NCI-H1048 (cell line): ENCODE measurements at regions not wholly inside any gene's neighbourhood (a gene's known extent, or its start where the extent isn't known, plus 50 kb on each side); places are given as distances from the start of the nearest gene placed in this dataset.
A peak's percentile ranks its signal among the peaks of the same experiment; 100 is the strongest.
"Not testable (repeated sequence)": the region's sequence is repeated elsewhere in the genome, so short reads cannot be mapped to it uniquely, and the experiment has no call there.

Experiments
- DNase-seq: peaks from one replicate; lab custom pipeline; 2025; lab: John Stamatoyannopoulos, UW

- no peak for DNase-seq
These were observed 447.0 kb upstream of the ID2 start for GRCh38 chr2:8234757-8235374.

DNA sequence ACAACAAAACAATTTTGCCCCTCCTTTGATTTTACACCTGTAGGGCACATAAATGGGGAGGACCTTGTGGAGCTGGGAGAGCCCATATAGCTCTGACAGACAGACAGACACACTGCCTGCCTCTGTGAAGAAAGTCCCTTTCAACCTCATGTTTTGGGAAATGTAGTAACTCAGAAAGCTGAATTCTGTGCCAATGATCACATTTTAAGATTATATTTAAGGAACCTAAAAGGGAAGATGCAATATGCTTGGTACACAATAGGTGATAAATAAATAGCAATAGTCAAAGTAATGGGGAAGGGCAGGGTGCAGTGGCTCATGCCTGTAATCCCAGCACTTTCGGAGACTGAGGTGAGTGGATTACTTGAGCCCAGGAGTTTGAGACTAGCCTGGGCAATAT is 446.4 kb upstream of the ID2 start:
- no peak for DNase-seq

DNA sequence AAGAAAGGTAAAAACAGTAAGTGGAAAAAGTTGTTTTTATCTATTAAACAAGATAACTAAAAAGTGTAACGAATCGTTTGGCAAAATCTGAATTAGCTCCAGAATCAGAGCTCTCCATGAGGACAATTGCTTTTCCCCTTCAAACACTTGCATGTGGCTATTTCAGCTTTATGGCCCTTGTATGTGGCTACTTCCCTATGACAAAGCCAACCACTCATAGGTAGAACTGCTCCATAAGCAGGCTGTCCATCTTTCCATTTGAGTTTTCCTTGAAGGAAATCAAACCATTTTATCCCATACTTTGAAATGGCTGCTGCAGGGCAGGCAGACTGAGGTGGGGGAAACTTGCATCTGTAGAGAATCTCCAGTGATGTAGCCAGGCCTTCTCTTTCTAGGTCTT is 445.5 kb upstream of the ID2 start:
- no peak for DNase-seq

DNA sequence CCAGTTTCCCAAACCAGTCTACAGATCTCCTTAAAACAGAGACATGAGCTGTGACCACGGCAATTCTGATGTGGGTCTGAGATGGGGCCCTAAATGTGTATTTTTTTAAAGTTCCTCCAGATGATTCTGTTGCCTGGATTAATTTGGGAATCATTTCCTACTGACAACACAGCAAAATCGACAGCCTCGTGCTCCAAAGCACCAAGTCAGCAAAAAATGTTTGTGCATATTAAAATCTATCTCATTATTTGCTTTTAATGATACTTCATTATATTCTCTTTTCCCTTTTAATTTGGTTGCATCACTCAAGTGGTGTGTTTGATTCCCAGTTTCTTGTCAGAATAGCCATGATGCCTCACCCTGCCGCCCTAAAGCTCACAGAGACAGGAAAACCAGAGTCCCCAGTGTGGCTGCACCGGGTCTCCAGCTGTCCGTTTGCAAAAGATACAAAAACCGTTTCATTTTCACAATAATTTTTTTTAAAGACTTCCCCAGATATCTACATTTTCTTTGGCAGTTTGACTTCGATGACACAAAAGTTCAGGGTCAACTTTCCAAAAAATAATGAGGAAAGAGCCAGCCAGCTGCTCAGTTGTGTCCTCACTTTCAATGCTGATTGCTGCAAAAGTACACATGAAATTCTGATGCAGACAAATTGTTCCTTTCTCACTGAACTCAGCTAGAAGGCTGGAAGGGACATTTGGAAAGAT is 443.2 kb upstream of the ID2 start:
- DNase-seq: no peak

DNA sequence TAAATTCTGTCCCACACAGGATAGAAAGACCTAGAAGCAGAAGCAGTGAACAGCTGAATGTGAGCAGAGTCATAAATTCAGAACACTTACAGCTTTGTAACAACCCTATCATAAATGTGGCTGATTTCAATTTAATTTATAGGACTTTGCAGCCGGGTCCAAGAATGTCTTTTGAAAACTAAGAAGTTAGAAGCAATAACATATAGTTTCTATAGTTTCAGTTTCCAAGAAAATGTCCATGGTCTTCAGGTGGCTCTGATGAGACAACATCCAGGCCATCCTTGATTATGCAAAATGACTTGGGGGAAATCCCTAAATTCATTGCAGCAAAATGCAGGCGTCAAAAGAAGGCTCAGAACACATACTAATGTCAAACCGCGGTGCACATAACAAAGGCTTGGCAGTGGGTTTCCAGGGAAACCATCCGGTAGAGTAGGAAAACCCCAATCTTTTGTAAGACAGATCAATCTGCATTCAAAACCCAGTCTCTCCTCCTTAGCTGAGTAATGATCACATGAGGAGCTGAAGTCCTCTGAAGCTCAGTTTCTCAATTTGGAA is 442.2 kb upstream of the ID2 start:
- DNase-seq: no peak

DNA sequence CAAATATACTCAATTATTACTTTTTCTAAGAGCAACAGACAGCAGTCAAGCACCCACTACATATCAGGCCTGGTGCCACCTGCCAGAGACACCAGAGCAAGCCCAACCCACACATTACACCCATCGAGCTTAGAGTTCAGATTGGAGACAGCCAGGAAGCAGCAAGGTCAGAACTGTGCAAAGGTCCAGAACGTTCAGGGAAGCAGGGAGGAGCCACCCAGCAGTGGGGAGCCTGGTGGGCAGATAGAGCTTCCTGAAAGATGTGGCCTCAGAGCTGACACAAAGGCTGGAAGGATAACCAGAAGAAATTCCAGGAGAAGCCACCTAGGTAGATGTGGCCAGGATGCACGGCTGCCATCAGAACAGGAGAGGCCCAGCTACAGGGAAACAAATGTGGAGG is 440.5 kb upstream of the ID2 start:
- no peak for DNase-seq

DNA sequence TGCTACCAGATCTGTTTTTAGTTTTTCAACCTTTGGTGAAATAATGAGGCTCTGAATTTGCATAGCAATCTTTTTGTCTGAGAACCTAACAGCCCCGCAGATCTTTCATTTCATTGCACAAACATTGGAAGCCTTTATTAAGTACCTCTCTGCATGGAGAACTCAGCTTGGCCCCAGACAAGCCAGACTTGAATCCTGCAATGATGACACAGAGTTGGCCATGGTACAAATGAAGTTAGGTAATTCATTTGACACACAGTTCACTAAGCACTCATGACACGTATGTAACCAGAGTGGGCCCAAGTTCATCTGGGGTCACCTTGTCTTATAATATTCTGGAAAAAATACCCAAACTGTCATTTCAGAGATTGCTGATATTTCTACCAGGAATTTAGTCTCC is 439.1 kb upstream of the ID2 start:
- peak; percentile 14 for DNase-seq

- DNase-seq: no peak
These were observed 438.0 kb upstream of the ID2 start for GRCh38 chr2:8243748-8244400.

DNA sequence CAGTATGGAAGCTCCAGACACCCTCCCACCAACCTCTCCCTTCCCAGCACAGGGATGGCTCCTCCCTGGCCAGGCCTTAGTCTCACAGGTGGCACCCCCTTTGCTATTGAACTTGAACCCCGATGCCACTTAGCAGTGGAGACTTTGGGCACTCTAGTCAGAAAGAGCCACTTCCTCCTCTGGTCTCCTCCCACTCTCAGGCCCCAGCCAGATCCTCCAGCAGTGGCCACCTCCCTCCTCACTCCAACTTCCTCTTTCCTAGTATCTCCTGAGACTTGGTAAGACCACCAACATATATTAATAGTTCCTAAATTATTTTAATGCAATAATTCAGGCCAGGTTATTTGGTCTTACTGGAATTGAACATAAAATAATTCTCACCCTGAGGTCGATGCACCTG is 437.2 kb upstream of the ID2 start:
- no peak for DNase-seq

DNA sequence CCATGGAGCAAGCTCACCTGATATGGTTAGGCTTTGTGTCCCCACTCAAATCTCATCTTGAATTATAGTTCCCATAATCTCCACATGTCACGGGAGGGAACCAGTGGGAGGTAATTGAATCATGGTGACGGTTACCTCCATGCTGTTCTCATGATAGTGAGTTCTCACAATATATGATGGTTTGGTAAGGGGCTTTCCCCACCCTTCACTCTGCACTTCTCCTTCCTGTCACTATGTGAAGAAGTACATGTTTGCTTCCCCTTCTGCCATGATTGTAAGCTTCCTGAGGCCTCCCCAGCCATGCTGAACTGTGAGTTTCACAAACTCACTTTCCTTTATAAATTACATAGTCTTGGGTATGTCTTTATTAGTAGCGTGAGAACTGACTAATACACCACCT is 435.7 kb upstream of the ID2 start:
- DNase-seq: no peak

DNA sequence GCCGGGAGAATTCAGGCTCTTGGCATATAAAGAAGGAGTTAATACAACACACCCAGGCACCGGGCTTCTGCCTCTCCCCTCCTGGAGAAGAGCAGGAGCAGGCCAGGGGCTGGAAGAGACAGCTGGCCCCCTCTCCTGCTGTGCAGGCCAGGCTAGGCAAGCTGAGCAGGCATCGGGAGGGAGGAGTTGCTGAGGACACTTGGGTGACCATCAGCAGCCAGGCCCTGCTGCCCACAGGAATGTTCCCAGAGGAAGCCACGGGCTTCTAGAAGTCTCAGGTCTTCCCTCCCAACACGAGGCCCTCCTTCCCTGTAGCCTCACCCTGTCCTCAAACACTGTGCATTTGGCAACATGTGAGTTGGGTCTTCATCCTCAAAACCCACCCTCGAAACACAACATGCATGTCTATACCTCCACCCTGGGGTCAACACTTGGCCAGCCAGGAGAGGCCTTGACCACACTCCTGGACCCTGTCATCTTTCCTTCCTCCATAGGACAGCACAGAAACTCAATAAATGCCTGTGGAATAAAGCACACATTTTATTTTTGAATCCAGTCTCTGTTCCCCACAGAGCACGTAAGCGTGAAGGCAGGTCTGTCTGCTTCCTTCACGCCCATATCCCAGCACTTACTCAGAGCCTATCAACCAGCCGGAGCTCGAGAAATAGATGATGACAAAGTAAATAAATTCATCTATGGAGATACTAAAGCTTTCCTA is 433.8 kb upstream of the ID2 start:
- no peak for DNase-seq

DNA sequence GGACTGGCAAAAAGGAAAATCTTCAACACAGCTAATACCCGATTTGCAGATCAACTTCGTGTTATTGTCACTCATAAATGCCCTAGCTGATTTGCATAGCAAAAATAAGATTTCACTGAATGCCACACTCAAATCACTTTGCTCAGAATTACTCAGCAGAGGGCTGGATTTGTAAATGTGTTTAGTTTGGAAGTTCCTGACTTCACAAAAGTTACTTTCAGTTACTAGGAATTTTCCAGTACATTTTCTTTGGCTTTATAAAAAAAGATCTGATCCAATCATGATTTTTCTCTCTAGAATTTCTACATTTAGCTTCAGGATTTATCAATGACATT is 433.3 kb upstream of the ID2 start:
- DNase-seq: no peak

GRCh38 chr2:8249141-8249540 is 432.7 kb upstream of the ID2 start:
- no peak for DNase-seq

- DNase-seq: no peak
These were observed 432.1 kb upstream of the ID2 start for GRCh38 chr2:8249769-8250168.

- DNase-seq: not testable (repeated sequence)
These were observed 431.6 kb upstream of the ID2 start for GRCh38 chr2:8250290-8250689.

- DNase-seq: no peak
These were observed 430.6 kb upstream of the ID2 start for GRCh38 chr2:8251291-8251690.

GRCh38 chr2:8251856-8252255 is 430.0 kb upstream of the ID2 start:
- no peak for DNase-seq

DNA sequence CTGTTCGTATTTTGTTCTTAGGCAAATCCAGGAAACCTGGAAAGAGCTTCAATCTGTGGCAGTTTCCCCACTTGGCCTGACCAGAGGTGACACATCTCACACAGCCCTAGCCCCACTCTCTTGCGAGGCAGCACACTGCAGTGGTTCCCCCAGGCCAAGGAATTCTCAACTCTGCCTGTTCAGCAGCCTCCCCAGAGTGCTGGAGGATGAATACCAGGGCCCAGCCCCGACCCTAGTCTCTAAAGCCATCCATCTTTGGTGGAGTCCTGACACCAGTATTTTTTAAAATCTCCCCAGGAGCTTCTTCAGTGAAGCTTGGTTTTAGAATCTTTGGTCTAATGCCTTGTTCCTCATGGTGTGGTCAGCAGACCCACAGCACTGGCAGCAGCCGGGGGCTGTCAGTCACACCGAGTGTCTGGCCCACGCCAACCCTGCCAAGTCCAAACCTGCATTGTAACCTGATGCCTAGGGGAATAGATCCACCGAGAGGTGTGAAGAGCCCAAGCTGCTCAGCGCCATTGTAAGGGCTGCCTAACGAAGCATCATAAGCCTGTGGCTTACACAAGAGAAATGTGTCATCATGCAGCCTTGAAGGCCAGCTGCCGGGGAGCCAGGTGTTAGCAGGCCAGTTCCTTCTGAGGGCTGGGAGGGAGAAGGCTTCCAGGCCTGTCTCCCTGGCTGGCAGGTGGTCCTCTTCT is 428.7 kb upstream of the ID2 start:
- no peak for DNase-seq

GRCh38 chr2:8253781-8254180 is 428.1 kb upstream of the ID2 start:
- DNase-seq: no peak

- not testable (repeated sequence) for DNase-seq
These were observed 427.6 kb upstream of the ID2 start for GRCh38 chr2:8254214-8254613.

DNA sequence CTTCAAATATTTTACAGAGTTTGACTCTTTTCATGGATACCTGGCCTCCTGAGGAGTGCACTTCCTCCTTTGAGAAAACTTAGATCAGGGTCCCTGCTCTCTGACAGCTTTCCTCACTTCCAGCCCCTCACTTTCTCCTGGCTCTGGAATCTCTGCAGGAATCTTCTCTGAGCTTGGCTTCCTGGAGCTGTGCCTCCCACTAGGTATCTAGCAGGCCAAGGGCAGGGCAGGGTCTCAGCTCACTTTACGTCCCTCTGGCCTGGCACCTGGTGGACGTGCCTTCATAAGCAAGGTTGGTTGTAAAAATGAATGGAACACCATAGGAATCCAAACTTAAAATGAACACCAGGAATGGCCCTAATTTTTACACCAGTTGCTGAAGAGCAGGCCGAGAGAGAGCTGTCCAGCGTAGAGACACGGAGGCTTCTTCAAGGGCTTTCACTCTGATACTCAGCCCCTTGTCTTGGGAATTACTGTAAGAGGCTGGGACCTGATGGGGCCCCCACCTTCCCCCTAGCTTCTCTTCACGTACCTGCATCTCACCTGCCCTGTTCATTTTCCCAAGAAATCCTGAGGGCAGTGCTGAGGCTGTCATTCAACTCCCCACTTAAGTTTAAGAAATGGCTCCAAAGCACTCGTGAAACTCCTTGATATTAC is 426.9 kb upstream of the ID2 start:
- no peak for DNase-seq

- DNase-seq: no peak
These were observed 426.4 kb upstream of the ID2 start for GRCh38 chr2:8255448-8255800.
